SK-N-SH (cell line): ENCODE measurements at regions not wholly inside any gene's neighbourhood (a gene's known extent, or its start where the extent isn't known, plus 50 kb on each side); places are given as distances from the start of the nearest gene placed in this dataset.

ENCODE experiments used
- CTCF ChIA-PET: fragments of 300-600, 350-600 bp; formaldehyde crosslinking; extraction: SDS; loops from one replicate; lab custom pipeline; 2021; lab: Yijun Ruan, JAX
- POLR2A ChIA-PET: fragments of 350-600 bp; sonication (Branson Sonifier 250); formaldehyde crosslinking; extraction: SDS; loops from one replicate; lab custom pipeline; 2020; ENCODE audit warnings: antibody characterized with exemption, inconsistent platforms; lab: Yijun Ruan, JAX
- DNase-seq: peaks from one replicate; pipeline ENCODE4 v3.0.0; 2012
- H2AFZ ChIP-seq: fragments of 200-600 bp; sonication (generic); 2 replicates; pipeline ENCODE4 v1.8.1; 2016; ENCODE audit warnings: antibody characterized with exemption, mild to moderate bottlenecking, low read depth
- H3F3A ChIP-seq: fragments of 200-600 bp; sonication (generic); replicated peaks from 2 replicates; pipeline ENCODE3; 2016; ENCODE audit warnings: antibody characterized with exemption, mild to moderate bottlenecking; ENCODE audit not compliant: insufficient read depth
- H3K27ac ChIP-seq, 2 experiments: fragments of 200-500 bp in 1 of 2; fragments of 200-600 bp in 1 of 2; sonication (Bioruptor generic) in 1 of 2; sonication (generic), shearing (Covaris generic) in 1 of 2; 2 replicates each; pipeline versions ENCODE4 v1.5.1 to v1.6.1; 2014 to 2016; ENCODE audit warnings: low read depth in 2 of 2, inconsistent platforms in 1 of 2, low read length in 1 of 2, mild to moderate bottlenecking in 1 of 2, mixed read lengths in 1 of 2
- H3K27me3 ChIP-seq: fragments of 200-600 bp; sonication (generic), shearing (Covaris generic); 2 replicates; pipeline ENCODE4 v1.6.1; 2016; ENCODE audit warnings: mixed run types; ENCODE audit not compliant: insufficient read depth
- H3K36me3 ChIP-seq, 2 experiments: fragments of 200-500 bp in 1 of 2; fragments of 200-600 bp in 1 of 2; sonication (Bioruptor generic) in 1 of 2; sonication (generic) in 1 of 2; replicated peaks in 1 of 2; 2 replicates each; pipeline versions ENCODE3 to v1.5.1; 2014 to 2016; ENCODE audit warnings: low read length in 1 of 2, mild to moderate bottlenecking in 1 of 2; ENCODE audit not compliant: insufficient read depth in 2 of 2, control insufficient read depth in 1 of 2
- H3K4me1 ChIP-seq, 2 experiments: fragments of 200-500 bp in 1 of 2; fragments of 200-600 bp in 1 of 2; sonication (Bioruptor generic) in 1 of 2; sonication (generic), shearing (Covaris generic) in 1 of 2; 2 replicates each; pipeline versions ENCODE4 v1.5.1 to v1.6.1; 2014 to 2016; ENCODE audit warnings: low read depth in 1 of 2, low read length in 1 of 2, mixed run types in 1 of 2; ENCODE audit not compliant: insufficient read depth in 2 of 2, control insufficient read depth in 1 of 2
- H3K4me2 ChIP-seq: fragments of 200-600 bp; sonication (generic), shearing (Covaris generic); 2 replicates; pipeline ENCODE4 v1.6.1; 2017; ENCODE audit warnings: mixed run types
- H3K4me3 ChIP-seq, 2 experiments: fragments of 200-500 bp in 1 of 2; fragments of 200-600 bp in 1 of 2; sonication (Bioruptor generic) in 1 of 2; sonication (generic), shearing (Covaris generic) in 1 of 2; 2 replicates each; pipeline versions ENCODE4 v1.5.1 to v1.8.1; 2014 to 2016; ENCODE audit warnings: low read depth in 2 of 2, inconsistent platforms in 1 of 2, low read length in 1 of 2, mild to moderate bottlenecking in 1 of 2, mixed read lengths in 1 of 2, moderate library complexity in 1 of 2
- H3K79me2 ChIP-seq: fragments of 200-600 bp; sonication (generic); 2 replicates; pipeline ENCODE4 v1.8.1; 2017; ENCODE audit warnings: mild to moderate bottlenecking; ENCODE audit not compliant: insufficient read depth
- H3K9ac ChIP-seq: fragments of 200-600 bp; sonication (generic); 2 replicates; pipeline ENCODE4 v1.6.1; 2017; ENCODE audit warnings: mixed run types
- H3K9me2 ChIP-seq: fragments of 200-600 bp; sonication (generic); 2 replicates; pipeline ENCODE4 v1.6.1; 2017; ENCODE audit warnings: mixed run types
- H3K9me3 ChIP-seq: fragments of 200-600 bp; sonication (generic); 2 replicates; pipeline ENCODE4 v1.6.1; 2017; ENCODE audit warnings: mixed run types, mild to moderate bottlenecking, moderate library complexity
- H4K20me1 ChIP-seq: fragments of 200-600 bp; sonication (generic); 2 replicates; pipeline ENCODE4 v1.6.1; 2017; ENCODE audit warnings: mild to moderate bottlenecking, mixed run types; ENCODE audit not compliant: insufficient read depth
- CHD2 ChIP-seq: fragments of 150-350 bp; IDR thresholded peaks from 2 replicates; pipeline ENCODE4 v1.6.1; 2018; ENCODE audit warnings: low read length; ENCODE audit not compliant: partially characterized antibody
- EZH2phosphoT487 ChIP-seq: fragments of 200-600 bp; sonication (generic); IDR thresholded peaks from 2 replicates; pipeline ENCODE4 v1.6.1; 2017; ENCODE audit warnings: low read depth, mixed run types, mild to moderate bottlenecking, antibody characterized with exemption, moderate library complexity, borderline replicate concordance
- FOXM1 ChIP-seq: IDR thresholded peaks from 2 replicates; pipeline ENCODE4 v1.4.0; 2012; ENCODE audit warnings: low read depth, mild to moderate bottlenecking
- GABPA ChIP-seq: IDR thresholded peaks from 2 replicates; pipeline ENCODE4 v1.4.0; 2012; ENCODE audit warnings: low read depth, mild to moderate bottlenecking
- GATA2 ChIP-seq: sonication (generic); formaldehyde crosslinking; IDR thresholded peaks from 2 replicates; pipeline ENCODE4 v1.5.0; 2020; ENCODE audit warnings: mild to moderate bottlenecking, missing genetic modification reagents
- JUND ChIP-seq: IDR thresholded peaks from 2 replicates; pipeline ENCODE4 v1.4.0; 2012
- MXI1 ChIP-seq: IDR thresholded peaks from 2 replicates; pipeline ENCODE4 v1.6.1; 2012; ENCODE audit warnings: mild to moderate bottlenecking, low read depth, low read length, improper control_type of control experiment
- NFIC ChIP-seq: IDR thresholded peaks from 2 replicates; pipeline ENCODE4 v1.4.0; 2012; ENCODE audit warnings: borderline replicate concordance
- NRF1 ChIP-seq: IDR thresholded peaks from 2 replicates; pipeline ENCODE4 v1.6.1; 2012; ENCODE audit warnings: low read depth, mild to moderate bottlenecking, low read length
- RCOR1 ChIP-seq: fragments of 150-350 bp; IDR thresholded peaks from 2 replicates; pipeline ENCODE4 v1.6.1; 2017; ENCODE audit warnings: antibody characterized with exemption, low read length
- RFX5 ChIP-seq: IDR thresholded peaks from 2 replicates; pipeline ENCODE4 v1.6.1; 2012; ENCODE audit warnings: mild to moderate bottlenecking, improper control_type of control experiment, low read length
- RXRA ChIP-seq: IDR thresholded peaks from 2 replicates; pipeline ENCODE4 v1.4.0; 2012; ENCODE audit warnings: low read depth, mild to moderate bottlenecking, borderline replicate concordance
- SIN3A ChIP-seq: IDR thresholded peaks from 2 replicates; pipeline ENCODE4 v1.6.1; 2012; ENCODE audit warnings: low read depth, mild to moderate bottlenecking, low read length, moderate library complexity, borderline replicate concordance
- SMC3 ChIP-seq: IDR thresholded peaks from 2 replicates; pipeline ENCODE4 v1.6.1; 2012; ENCODE audit warnings: low read depth, low read length, improper control_type of control experiment
- TCF12 ChIP-seq: IDR thresholded peaks from 2 replicates; pipeline ENCODE4 v1.4.0; 2012
- TEAD4 ChIP-seq: IDR thresholded peaks from 2 replicates; pipeline ENCODE4 v1.4.0; 2012; ENCODE audit warnings: mild to moderate bottlenecking, borderline replicate concordance; ENCODE audit not compliant: insufficient read depth
- YY1 ChIP-seq: IDR thresholded peaks from 2 replicates; pipeline ENCODE4 v1.4.0; 2012; ENCODE audit warnings: low read depth, mild to moderate bottlenecking
- TF ChIP-seq, protein P1 (sequence below): IDR thresholded peaks from 2 replicates; pipeline ENCODE4; 2012
- TF ChIP-seq, protein P2 (sequence below): fragments of 150-350 bp; IDR thresholded peaks from 2 replicates; pipeline ENCODE4 v1.6.1; 2017; ENCODE audit warnings: antibody characterized with exemption, low read length, low read depth, borderline replicate concordance
- TF ChIP-seq, protein P3 (sequence below): IDR thresholded peaks from 2 replicates; pipeline ENCODE4 v1.4.0; 2012; ENCODE audit warnings: low read depth, borderline replicate concordance

DNA sequence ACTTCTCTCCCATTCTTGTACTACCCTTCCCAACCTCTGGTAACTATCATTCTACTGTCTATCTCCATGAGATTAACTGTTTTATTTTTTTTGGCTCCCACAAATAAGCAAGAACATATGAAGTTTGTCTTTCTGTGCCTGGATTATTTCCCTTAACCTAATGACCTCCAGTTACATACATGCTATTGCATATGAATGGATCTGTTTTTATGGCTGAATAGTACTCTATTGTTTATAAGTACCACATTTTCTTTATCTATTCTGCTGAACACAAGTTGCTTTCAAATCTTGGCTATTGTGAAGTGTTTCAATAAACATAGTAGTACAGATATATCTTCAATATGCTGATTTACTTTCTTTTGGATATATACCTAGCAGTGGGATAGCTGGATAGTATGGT, 376.6 kb upstream of the KCND2 start:
- H3F3A ChIP-seq = no peaks in the 10 kb centered on the region
- H4K20me1 ChIP-seq = no peaks in the 10 kb centered on the region
- POLR2A ChIA-PET = no interaction called here
- no peaks in the 10 kb centered on the region for H3K9me2 ChIP-seq
- H3K4me1 ChIP-seq = no peaks in the 10 kb centered on the region; a peak in 1 of 4 replicates
- H3K9ac ChIP-seq = no peak overlapping the region
- H3K79me2 ChIP-seq = no peaks in the 10 kb centered on the region
- no peak overlapping the region for H3K4me2 ChIP-seq
- CTCF ChIA-PET = no interaction called here
- no peaks in the 10 kb centered on the region for H3K36me3 ChIP-seq
- no peak for TF ChIP-seq JUND
- no peak for TF ChIP-seq NRF1
- no peak for TF ChIP-seq NFIC
- no peak for TF ChIP-seq MXI1
- no peak for TF ChIP-seq TEAD4
- no peak for TF ChIP-seq FOXM1
- no peak for TF ChIP-seq EZH2phosphoT487
- no peak for TF ChIP-seq SIN3A
- no peak for TF ChIP-seq CHD2
- no peak for TF ChIP-seq YY1
- no peak for TF ChIP-seq TCF12
- TF ChIP-seq, protein P1, sequence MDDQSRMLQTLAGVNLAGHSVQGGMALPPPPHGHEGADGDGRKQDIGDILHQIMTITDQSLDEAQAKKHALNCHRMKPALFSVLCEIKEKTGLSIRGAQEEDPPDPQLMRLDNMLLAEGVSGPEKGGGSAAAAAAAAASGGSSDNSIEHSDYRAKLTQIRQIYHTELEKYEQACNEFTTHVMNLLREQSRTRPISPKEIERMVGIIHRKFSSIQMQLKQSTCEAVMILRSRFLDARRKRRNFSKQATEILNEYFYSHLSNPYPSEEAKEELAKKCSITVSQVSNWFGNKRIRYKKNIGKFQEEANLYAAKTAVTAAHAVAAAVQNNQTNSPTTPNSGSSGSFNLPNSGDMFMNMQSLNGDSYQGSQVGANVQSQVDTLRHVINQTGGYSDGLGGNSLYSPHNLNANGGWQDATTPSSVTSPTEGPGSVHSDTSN = no peak
- no peak for TF ChIP-seq GABPA
- no peak for TF ChIP-seq SMC3
- no peak for TF ChIP-seq RFX5
- TF ChIP-seq, protein P2, sequence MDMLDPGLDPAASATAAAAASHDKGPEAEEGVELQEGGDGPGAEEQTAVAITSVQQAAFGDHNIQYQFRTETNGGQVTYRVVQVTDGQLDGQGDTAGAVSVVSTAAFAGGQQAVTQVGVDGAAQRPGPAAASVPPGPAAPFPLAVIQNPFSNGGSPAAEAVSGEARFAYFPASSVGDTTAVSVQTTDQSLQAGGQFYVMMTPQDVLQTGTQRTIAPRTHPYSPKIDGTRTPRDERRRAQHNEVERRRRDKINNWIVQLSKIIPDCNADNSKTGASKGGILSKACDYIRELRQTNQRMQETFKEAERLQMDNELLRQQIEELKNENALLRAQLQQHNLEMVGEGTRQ = no peak
- no peak for TF ChIP-seq GATA2
- TF ChIP-seq RCOR1 = no peak
- TF ChIP-seq RXRA = no peak
- TF ChIP-seq, protein P3, sequence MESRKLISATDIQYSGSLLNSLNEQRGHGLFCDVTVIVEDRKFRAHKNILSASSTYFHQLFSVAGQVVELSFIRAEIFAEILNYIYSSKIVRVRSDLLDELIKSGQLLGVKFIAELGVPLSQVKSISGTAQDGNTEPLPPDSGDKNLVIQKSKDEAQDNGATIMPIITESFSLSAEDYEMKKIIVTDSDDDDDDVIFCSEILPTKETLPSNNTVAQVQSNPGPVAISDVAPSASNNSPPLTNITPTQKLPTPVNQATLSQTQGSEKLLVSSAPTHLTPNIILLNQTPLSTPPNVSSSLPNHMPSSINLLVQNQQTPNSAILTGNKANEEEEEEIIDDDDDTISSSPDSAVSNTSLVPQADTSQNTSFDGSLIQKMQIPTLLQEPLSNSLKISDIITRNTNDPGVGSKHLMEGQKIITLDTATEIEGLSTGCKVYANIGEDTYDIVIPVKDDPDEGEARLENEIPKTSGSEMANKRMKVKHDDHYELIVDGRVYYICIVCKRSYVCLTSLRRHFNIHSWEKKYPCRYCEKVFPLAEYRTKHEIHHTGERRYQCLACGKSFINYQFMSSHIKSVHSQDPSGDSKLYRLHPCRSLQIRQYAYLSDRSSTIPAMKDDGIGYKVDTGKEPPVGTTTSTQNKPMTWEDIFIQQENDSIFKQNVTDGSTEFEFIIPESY = no peak
- TF ChIP-seq, all 33 proteins: peak for 0
- no peak for DNase-seq
- no peak overlapping the region for H2AFZ ChIP-seq
- no peaks in the 10 kb centered on the region for H3K27me3 ChIP-seq
- H3K9me3 ChIP-seq = no peaks in the 10 kb centered on the region
- H3K4me3 ChIP-seq = no peak overlapping the region
- H3K27ac ChIP-seq = no peak overlapping the region
